Effector memory CD4-positive, alpha-beta T cell (primary cell): ENCODE measurements at regions not wholly inside any gene's neighbourhood (a gene's known extent, or its start where the extent isn't known, plus 50 kb on each side); places are given as distances from the start of the nearest gene placed in this dataset.

Experiments used
- DNase-seq, 3 donors: peaks; one replicate each; pipeline ENCODE4 v3.0.0-alpha.2; 2020
- H3K27ac ChIP-seq: 2 replicates; pipeline ENCODE4 v1.7.0; 2013; ENCODE audit warnings: mild to moderate bottlenecking, low read length, moderate library complexity; ENCODE audit not compliant: insufficient read depth, poor library complexity, severe bottlenecking
- H3K27me3 ChIP-seq: replicated peaks from 2 replicates; pipeline ENCODE4 v1.7.0; 2013; ENCODE audit warnings: mild to moderate bottlenecking, low read length; ENCODE audit not compliant: insufficient read depth, control insufficient read depth, poor library complexity, severe bottlenecking
- H3K36me3 ChIP-seq: 2 replicates; pipeline ENCODE4 v1.7.0; 2013; ENCODE audit warnings: mild to moderate bottlenecking, low read length, moderate library complexity; ENCODE audit not compliant: control insufficient read depth, insufficient read depth
- H3K4me1 ChIP-seq: 2 replicates; pipeline ENCODE4 v1.7.0; 2013; ENCODE audit warnings: low read length, mild to moderate bottlenecking; ENCODE audit not compliant: control insufficient read depth, insufficient read depth, poor library complexity, severe bottlenecking
- H3K4me3 ChIP-seq: 2 replicates; pipeline ENCODE4 v1.7.0; 2013; ENCODE audit warnings: low read length, low read depth, mild to moderate bottlenecking; ENCODE audit not compliant: insufficient read depth, poor library complexity, severe bottlenecking
- H3K9me3 ChIP-seq: 2 replicates; pipeline ENCODE4 v1.7.0; 2013; ENCODE audit warnings: mild to moderate bottlenecking, low read length, moderate library complexity; ENCODE audit not compliant: control insufficient read depth

- Histone ChIP-seq H3K9me3 (no peaks in the 10 kb centered on the region), H3K36me3 (no peaks in the 10 kb centered on the region), H3K27ac (no peak overlapping the region), H3K27me3 (no peaks in the 10 kb centered on the region), H3K4me1 (no peaks in the 10 kb centered on the region), H3K4me3 (no peak overlapping the region)
- no peak for DNase-seq
Measured at GRCh38 chr1:208939537-208940085, 643.9 kb upstream of the CAMK1G start.

- H3K4me3 ChIP-seq = no peak overlapping the region
- DNase-seq = no peak
- no peaks in the 10 kb centered on the region for H3K27me3 ChIP-seq
- no peaks in the 10 kb centered on the region for H3K9me3 ChIP-seq
- no peak overlapping the region for H3K27ac ChIP-seq
- H3K4me1 ChIP-seq = no peaks in the 10 kb centered on the region
- no peaks in the 10 kb centered on the region for H3K36me3 ChIP-seq
Measured at GRCh38 chr1:208942394-208943130, 641.0 kb upstream of the CAMK1G start.

GRCh38 chr1:208943291-208943690 lies 640.2 kb upstream of the CAMK1G start:
- Histone ChIP-seq H3K36me3 (no peaks in the 10 kb centered on the region), H3K27ac (no peak overlapping the region), H3K27me3 (no peaks in the 10 kb centered on the region), H3K4me1 (no peaks in the 10 kb centered on the region), H3K4me3 (no peak overlapping the region), H3K9me3 (no peaks in the 10 kb centered on the region)
- DNase-seq = no peak

GRCh38 chr1:208944981-208945451 lies 638.5 kb upstream of the CAMK1G start:
- H3K27me3 ChIP-seq = no peaks in the 10 kb centered on the region
- DNase-seq = no peak
- no peaks in the 10 kb centered on the region for H3K9me3 ChIP-seq
- no peaks in the 10 kb centered on the region for H3K36me3 ChIP-seq
- H3K4me3 ChIP-seq = no peak overlapping the region
- no peak overlapping the region for H3K27ac ChIP-seq
- no peaks in the 10 kb centered on the region for H3K4me1 ChIP-seq

- H3K9me3 ChIP-seq = no peaks in the 10 kb centered on the region
- H3K36me3 ChIP-seq = no peaks in the 10 kb centered on the region
- H3K4me3 ChIP-seq = no peak overlapping the region
- H3K27me3 ChIP-seq = no peaks in the 10 kb centered on the region
- H3K27ac ChIP-seq = no peak overlapping the region
- H3K4me1 ChIP-seq = no peaks in the 10 kb centered on the region
- no peak for DNase-seq
Measured at GRCh38 chr1:208950206-208950605, 633.3 kb upstream of the CAMK1G start.

- Histone ChIP-seq H3K9me3 (no peaks in the 10 kb centered on the region), H3K4me1 (no peaks in the 10 kb centered on the region), H3K4me3 (no peak overlapping the region), H3K36me3 (no peaks in the 10 kb centered on the region), H3K27ac (no peak overlapping the region), H3K27me3 (no peaks in the 10 kb centered on the region)
- no peak for DNase-seq
Measured at GRCh38 chr1:208951026-208951525, 632.4 kb upstream of the CAMK1G start.

- Histone ChIP-seq H3K4me1 (no peaks in the 10 kb centered on the region), H3K27ac (no peak overlapping the region), H3K27me3 (no peaks in the 10 kb centered on the region), H3K36me3 (no peaks in the 10 kb centered on the region), H3K9me3 (no peaks in the 10 kb centered on the region), H3K4me3 (no peak overlapping the region)
- no peak for DNase-seq
Measured at GRCh38 chr1:208951908-208952307, 631.6 kb upstream of the CAMK1G start.

- Histone ChIP-seq H3K4me1 (no peaks in the 10 kb centered on the region), H3K9me3 (no peaks in the 10 kb centered on the region), H3K4me3 (no peak overlapping the region), H3K36me3 (no peaks in the 10 kb centered on the region), H3K27me3 (no peaks in the 10 kb centered on the region), H3K27ac (no peak overlapping the region)
- DNase-seq = no peak
Measured at GRCh38 chr1:208962867-208963266, 620.6 kb upstream of the CAMK1G start.

GRCh38 chr1:208965351-208965750 lies 618.2 kb upstream of the CAMK1G start:
- Histone ChIP-seq H3K36me3 (no peaks in the 10 kb centered on the region), H3K9me3 (no peaks in the 10 kb centered on the region), H3K27me3 (no peaks in the 10 kb centered on the region), H3K27ac (no peak overlapping the region), H3K4me1 (no peaks in the 10 kb centered on the region), H3K4me3 (no peak overlapping the region)
- DNase-seq = no peak

- DNase-seq = no peak
- no peaks in the 10 kb centered on the region for H3K9me3 ChIP-seq
- no peaks in the 10 kb centered on the region for H3K36me3 ChIP-seq
- no peak overlapping the region for H3K27ac ChIP-seq
- no peaks in the 10 kb centered on the region for H3K27me3 ChIP-seq
- no peak overlapping the region for H3K4me3 ChIP-seq
- H3K4me1 ChIP-seq = no peaks in the 10 kb centered on the region
Measured at GRCh38 chr1:208967334-208967733, 616.2 kb upstream of the CAMK1G start.
